Astrocyte of the spinal cord (primary cell): ENCODE measurements at regions not wholly inside any gene's neighbourhood (a gene's known extent, or its start where the extent isn't known, plus 50 kb on each side); places are given as distances from the start of the nearest gene placed in this dataset.

ENCODE experiments used
- DNase-seq: peaks from one replicate; pipeline ENCODE4 v3.0.0; 2011; ENCODE audit warnings: low read depth, low spot score
- H3K4me3 ChIP-seq: 2 replicates; pipeline ENCODE4 v1.5.1; 2011; ENCODE audit warnings: low read depth, mild to moderate bottlenecking, low read length, moderate library complexity
- in situ Hi-C: cut with HindIII; loops from 2 replicates; pipeline ENCODE4 v1.10.0; 2017; ENCODE audit warnings: low sequenced_read_pairs
- TF ChIP-seq, protein P1 (sequence below): IDR thresholded peaks from 2 replicates; pipeline ENCODE4 v1.5.1; 2012; ENCODE audit warnings: low read depth, mild to moderate bottlenecking, low read length, inconsistent platforms

GRCh38 chr2:15724235-15724634, 132.6 kb downstream of the DDX1 start:
- DNase-seq: no peak
- in situ Hi-C loops: no loop called here
- H3K4me3 ChIP-seq: no peak overlapping the region
- TF ChIP-seq, protein P1, sequence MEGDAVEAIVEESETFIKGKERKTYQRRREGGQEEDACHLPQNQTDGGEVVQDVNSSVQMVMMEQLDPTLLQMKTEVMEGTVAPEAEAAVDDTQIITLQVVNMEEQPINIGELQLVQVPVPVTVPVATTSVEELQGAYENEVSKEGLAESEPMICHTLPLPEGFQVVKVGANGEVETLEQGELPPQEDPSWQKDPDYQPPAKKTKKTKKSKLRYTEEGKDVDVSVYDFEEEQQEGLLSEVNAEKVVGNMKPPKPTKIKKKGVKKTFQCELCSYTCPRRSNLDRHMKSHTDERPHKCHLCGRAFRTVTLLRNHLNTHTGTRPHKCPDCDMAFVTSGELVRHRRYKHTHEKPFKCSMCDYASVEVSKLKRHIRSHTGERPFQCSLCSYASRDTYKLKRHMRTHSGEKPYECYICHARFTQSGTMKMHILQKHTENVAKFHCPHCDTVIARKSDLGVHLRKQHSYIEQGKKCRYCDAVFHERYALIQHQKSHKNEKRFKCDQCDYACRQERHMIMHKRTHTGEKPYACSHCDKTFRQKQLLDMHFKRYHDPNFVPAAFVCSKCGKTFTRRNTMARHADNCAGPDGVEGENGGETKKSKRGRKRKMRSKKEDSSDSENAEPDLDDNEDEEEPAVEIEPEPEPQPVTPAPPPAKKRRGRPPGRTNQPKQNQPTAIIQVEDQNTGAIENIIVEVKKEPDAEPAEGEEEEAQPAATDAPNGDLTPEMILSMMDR: no peak

DNA sequence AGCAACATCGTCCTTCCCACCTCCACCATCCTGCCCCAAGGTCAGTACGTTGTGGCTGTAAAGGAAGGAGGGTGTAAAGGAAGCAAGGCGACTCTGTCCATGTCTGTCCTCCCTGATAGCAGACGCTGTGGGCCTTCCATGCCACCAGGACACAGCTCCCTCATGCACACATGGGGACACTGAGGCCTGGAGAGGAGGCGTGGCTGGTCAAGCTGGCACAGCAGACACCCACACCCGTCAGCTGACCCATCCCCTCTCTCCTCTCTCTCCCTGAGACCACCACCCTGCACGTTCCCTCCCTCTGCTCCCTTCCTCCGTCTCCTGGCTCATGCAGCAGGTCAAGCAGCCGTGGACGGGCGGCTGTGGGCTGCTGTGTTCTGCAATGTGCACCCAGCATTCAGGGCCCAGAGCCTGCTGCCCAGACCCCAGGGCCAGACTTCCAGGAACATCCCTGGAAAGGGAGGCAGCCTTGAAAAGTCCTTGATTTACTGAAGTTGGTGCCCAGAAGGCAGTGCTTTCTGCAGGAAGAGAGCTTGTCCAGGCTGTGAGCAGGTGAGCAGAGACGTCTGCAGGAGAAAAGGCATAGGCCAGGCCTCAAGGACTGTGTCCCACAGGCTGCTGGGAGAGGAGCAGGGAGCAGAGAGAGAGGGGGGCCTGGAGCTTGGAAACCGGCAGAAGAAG, 133.6 kb downstream of the DDX1 start:
- no peak for DNase-seq
- TF ChIP-seq, protein P1: no peak
- H3K4me3 ChIP-seq: no peak overlapping the region
- in situ Hi-C loops: no loop called here

DNA sequence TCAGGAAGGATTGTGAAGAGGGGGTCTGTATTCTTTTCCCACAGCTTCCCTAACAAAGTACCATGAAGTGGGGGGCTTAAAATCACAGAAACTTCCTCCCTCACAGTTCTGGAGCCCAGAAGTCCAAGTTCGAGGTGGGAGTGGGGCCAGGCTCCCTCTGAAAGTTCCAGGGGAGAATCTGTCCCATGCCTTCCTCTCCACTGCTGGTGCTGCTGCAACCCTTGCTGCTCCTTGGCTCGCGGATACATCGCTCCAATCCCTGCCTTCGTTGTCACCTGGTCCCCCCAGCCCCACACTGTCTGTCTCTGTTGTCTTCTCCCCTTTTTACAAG, 134.1 kb downstream of the DDX1 start:
- in situ Hi-C loops: no loop called here
- TF ChIP-seq, protein P1: no peak
- no peak overlapping the region for H3K4me3 ChIP-seq
- no peak for DNase-seq

DNA sequence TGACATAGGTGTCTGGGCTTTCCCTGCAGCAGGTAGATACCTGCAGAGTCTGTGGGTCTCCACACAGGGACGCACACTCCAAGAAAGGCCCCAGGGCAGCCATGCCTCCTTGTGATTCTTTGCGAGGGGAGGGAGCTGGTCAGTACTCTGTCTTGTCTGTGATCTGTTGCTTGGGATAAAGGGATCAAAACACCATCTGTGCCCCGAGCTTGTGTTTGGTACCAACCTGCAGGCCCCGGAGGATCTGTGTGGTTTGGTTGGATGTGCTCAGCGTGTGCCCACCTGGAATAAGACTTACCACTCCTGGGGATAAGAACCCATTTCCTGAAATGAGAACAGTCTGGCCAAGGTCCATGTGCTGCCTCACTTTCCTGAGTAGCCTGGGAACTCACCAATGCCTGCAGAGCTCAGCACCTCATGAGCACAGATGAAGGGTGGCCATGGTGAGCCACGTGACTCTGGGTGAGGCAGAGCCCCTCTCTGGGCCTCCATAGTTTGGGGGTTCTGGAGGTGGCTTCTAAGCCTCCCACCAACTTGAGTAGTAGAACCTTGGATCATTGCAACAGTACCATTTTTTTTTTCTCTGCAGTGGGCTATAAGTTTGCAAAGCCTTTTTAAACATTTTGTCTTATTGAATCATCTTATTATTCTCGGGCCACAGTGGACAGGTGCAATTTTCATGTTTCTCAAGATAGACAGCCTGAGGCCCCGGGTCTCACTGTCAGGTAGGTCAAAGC, 134.8 kb downstream of the DDX1 start:
- in situ Hi-C loops: no loop called here
- no peak overlapping the region for H3K4me3 ChIP-seq
- TF ChIP-seq, protein P1: no peak
- DNase-seq: no peak

DNA sequence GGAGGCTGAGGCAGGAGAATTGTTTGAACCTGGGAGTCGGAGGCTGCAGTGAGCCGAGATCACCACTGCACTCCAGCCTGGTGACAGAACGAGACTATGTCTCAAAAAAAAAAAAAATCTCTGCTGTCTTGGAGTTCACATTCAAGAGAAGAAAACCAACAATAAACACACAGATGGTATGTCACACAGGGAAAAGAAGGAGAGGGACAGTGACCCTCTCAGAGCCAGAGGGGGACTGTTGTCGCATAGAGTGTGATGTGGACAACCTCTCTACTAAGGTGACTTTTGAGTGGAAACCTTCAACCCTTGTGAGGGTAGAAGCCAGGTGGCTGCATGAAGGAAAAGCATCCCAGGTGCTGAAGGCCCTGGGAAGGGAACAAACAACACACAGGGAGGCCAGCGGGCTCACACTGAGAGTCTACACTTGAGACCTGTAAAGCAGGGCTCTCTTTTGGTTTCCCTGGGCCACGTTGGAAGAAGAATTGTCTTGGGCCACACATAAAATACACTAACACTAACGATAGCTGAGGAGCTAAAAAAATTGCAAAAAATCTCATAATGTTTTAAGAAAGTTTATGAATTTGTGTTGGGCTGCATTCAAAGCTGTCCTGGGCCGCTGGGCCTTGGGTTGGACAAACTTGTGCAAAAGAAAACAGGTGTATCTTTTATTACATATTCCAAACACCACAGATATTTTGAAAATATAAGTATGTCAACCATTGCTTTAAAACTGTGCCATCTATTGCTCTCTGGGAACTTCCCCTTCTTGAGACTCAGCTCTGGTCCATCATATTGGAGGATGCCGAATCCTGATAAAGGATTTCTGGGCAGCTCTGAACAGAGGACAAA, 136.0 kb downstream of the DDX1 start:
- in situ Hi-C loops: no loop called here
- DNase-seq: no peak
- TF ChIP-seq, protein P1: no peak
- no peak overlapping the region for H3K4me3 ChIP-seq

- in situ Hi-C loops: no loop called here
- TF ChIP-seq, protein P1: no peak
Measured at GRCh38 chr2:15728245-15728938, 136.7 kb downstream of the DDX1 start.

More at GRCh38 chr2:15728245-15728938, 136.7 kb downstream of the DDX1 start:
- DNase-seq: no peak
- no peak overlapping the region for H3K4me3 ChIP-seq
